BLaER1 treated with 17β-estradiol and CSF1 and Interleukin-3, amounts not matched to agents 10 nM and 100 nM (cell line): ENCODE measurements at regions not wholly inside any gene's neighbourhood (a gene's known extent, or its start where the extent isn't known, plus 50 kb on each side); places are given as distances from the start of the nearest gene placed in this dataset.
"Not testable (repeated sequence)": the region's sequence is repeated elsewhere in the genome, so short reads cannot be mapped to it uniquely, and the experiment has no call there.

Experiments
- H3K27ac ChIP-seq, 11 experiments: shearing (Covaris generic); formaldehyde crosslinking; 2 replicates each; pipeline ENCODE4 v1.8.1; 2022
- H3K27me3 ChIP-seq, 11 experiments: shearing (Covaris generic); formaldehyde crosslinking; 2 replicates each; pipeline ENCODE4 v1.8.1; 2022
- H3K36me3 ChIP-seq, 11 experiments: shearing (Covaris generic); formaldehyde crosslinking; 2 replicates each; pipeline ENCODE4 v1.8.1; 2022
- H3K4me1 ChIP-seq, 10 experiments: shearing (Covaris generic); formaldehyde crosslinking; 2 replicates each; pipeline ENCODE4 v1.8.1; 2022
- H3K4me2 ChIP-seq, 11 experiments: shearing (Covaris generic); formaldehyde crosslinking; 2 replicates each; pipeline ENCODE4 v1.8.1; 2022
- H3K4me3 ChIP-seq, 10 experiments: shearing (Covaris generic); formaldehyde crosslinking; 2 replicates each; pipeline ENCODE4 v1.8.1; 2022
- H3K9ac ChIP-seq, 11 experiments: shearing (Covaris generic); formaldehyde crosslinking; 2 replicates each; pipeline ENCODE4 v1.8.1; 2022
- H3K9me3 ChIP-seq, 11 experiments: shearing (Covaris generic); formaldehyde crosslinking; replicated peaks in 1 of 11; 2 replicates each; pipeline ENCODE4 v1.8.1; 2022
- H4K20me1 ChIP-seq, 11 experiments: shearing (Covaris generic); formaldehyde crosslinking; 2 replicates each; pipeline ENCODE4 v1.8.1; 2022
- Cebpa-rat ChIP-seq, 11 experiments: shearing (Covaris generic); IDR thresholded peaks; 2 replicates each; pipeline ENCODE4 v1.8.1; 2022

DNA sequence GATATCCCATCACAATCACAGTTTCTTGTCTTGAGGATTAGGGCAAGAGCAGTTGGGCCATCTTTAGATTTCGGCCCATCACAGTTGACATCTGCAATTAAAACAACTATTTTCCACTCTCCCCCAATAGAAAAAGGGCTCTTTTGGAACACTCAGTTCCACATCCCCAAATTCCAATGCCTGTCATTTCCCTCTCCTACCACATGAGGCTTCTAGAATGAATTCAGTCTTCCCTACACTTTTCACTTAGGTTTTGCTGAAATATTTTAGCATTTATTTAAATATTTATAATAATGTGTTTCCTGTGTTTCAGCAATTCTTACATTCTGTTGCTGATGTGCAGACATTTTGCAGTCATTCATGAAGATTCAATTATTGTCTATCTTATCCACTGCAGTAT, 118.4 kb downstream of the COX18 start:
- Histone ChIP-seq H3K9me3 (peaks cover 2 to 8% (median 5%) of the 10 kb centered on the region in 11 experiments), H3K27me3 (no peaks in the 10 kb centered on the region), H3K4me2 (no peak overlapping the region), H3K4me1 (peaks cover 0 to 24% (median 0%) of the 10 kb centered on the region in 10 experiments; a peak in 6 of 20 replicates), H4K20me1 (no peaks in the 10 kb centered on the region), H3K36me3 (no peaks in the 10 kb centered on the region; a peak in 1 of 22 replicates), H3K9ac (no peak overlapping the region), H3K4me3 (no peak overlapping the region), H3K27ac (no peak overlapping the region)
- TF ChIP-seq Cebpa-rat (IDR thresholded peaks at IDR 0.05), result no peak

DNA sequence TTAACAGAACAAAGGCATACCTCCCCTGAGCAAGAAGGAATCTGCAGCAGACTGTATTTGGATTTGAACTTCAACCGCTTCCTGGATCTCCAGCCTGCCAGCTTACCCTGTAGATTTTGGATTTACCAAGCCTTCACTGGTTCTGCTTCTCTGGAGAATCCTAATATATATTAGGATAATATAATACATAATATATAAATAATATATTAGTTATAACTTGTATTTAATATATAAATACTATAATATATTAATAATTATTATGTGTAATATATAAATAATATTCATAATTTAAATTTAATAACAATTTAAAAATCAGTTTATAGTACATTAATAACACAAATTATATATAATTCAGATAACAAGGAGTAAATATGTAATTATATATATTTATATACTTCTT, 121.4 kb downstream of the COX18 start:
- no peak for TF ChIP-seq Cebpa-rat (IDR thresholded peaks at IDR 0.05)
- no peaks in the 10 kb centered on the region for H3K4me1 ChIP-seq
- H3K27me3 ChIP-seq, result no peaks in the 10 kb centered on the region

DNA sequence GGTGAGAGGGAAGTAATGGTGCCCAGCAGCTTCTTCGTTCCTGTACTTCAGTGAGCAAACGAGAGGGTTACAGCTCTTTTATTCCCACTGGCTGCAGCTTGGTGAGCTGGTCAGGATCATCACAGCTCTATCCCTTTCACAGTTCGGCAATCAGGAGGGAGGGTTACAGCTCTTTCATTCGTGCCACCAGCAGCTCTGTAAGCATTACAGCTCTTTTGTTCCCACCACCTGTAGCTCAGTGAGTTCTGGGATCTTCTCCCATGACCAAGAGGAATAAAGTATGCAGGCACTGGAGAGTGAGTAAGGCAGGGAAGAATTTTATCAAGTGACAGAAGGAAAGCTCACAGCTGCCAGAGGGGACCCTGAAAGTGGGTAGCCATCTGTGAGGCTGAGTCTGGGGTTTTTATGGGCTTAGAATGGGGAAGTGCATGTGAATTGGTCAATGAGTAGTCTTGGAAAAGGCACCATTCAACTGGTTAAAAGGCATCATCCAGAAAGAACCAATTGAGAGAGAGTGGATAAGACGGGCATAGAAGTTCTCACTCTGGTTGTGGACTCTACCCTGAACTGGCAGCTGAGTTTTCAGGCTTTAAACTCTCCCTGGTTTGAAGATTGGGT, 123.7 kb downstream of the COX18 start:
- no peaks in the 10 kb centered on the region; a peak in 1 of 22 replicates for H3K36me3 ChIP-seq
- no peak overlapping the region for H3K4me3 ChIP-seq
- H3K27me3 ChIP-seq, result no peaks in the 10 kb centered on the region
- H3K9ac ChIP-seq, result no peak overlapping the region
- no peak overlapping the region for H3K4me2 ChIP-seq
- no peaks in the 10 kb centered on the region for H4K20me1 ChIP-seq
- TF ChIP-seq Cebpa-rat (IDR thresholded peaks at IDR 0.05), result no peak
- peaks cover 11 to 20% (median 17%) of the 10 kb centered on the region in 11 experiments for H3K9me3 ChIP-seq
- H3K4me1 ChIP-seq, result no peaks in the 10 kb centered on the region
- no peak overlapping the region for H3K27ac ChIP-seq

More for the DNA sequence above, 121.4 kb downstream of the COX18 start:
- Histone ChIP-seq H3K9ac (no peak overlapping the region), H4K20me1 (no peaks in the 10 kb centered on the region), H3K4me3 (no peak overlapping the region), H3K9me3 (peaks cover 11 to 20% (median 17%) of the 10 kb centered on the region in 11 experiments), H3K27ac (no peak overlapping the region), H3K4me2 (no peak overlapping the region), H3K36me3 (no peaks in the 10 kb centered on the region; a peak in 1 of 22 replicates)

DNA sequence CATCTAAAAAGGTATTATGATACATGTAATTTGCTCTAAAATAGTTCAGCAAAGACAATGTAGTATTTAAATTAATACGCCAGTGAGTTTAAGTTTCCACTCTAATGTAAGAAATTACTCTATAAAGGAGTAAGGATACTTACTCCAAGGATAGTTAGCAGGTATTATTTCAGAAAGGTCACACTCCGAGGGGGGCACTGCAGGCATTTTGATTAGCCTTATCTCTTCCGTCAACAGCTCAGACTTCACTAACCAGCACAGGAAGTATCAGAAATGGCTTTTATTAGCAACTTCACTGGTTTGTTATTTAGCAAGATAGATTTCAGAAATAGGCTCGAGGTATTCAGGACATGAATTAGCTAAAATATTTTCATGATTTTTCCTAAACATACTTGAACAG, 127.0 kb downstream of the COX18 start:
- H3K27me3 ChIP-seq, result no peaks in the 10 kb centered on the region
- TF ChIP-seq Cebpa-rat (IDR thresholded peaks at IDR 0.05), result no peak
- H3K9ac ChIP-seq, result no peak overlapping the region
- no peak overlapping the region for H3K4me3 ChIP-seq
- no peak overlapping the region for H3K27ac ChIP-seq
- no peaks in the 10 kb centered on the region for H3K4me1 ChIP-seq
- H3K36me3 ChIP-seq, result no peaks in the 10 kb centered on the region; a peak in 1 of 22 replicates
- H3K9me3 ChIP-seq, result peaks cover 11 to 20% (median 17%) of the 10 kb centered on the region in 11 experiments
- no peaks in the 10 kb centered on the region for H4K20me1 ChIP-seq
- no peak overlapping the region for H3K4me2 ChIP-seq

DNA sequence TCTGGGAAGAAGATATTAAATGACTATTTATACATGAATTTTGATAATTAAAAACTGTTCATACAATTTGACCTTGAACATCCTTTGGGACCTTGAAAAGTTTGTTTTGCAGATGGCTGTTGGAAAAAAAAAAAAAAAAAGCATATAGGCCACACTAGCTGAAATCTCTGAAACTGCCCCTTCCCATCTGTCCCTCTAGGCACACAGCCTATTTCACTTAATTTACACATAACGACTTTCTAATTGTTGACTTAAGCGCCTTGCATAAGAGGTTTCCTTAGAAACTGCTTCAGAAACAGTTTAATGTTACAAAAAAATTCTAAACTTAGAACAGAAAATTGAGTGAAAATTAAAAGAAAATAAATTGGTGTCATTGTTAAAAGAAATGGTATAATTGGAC, 131.0 kb downstream of the COX18 start:
- TF ChIP-seq Cebpa-rat (IDR thresholded peaks at IDR 0.05), result no peak
- Histone ChIP-seq H3K9me3 (no peaks in the 10 kb centered on the region), H3K4me1 (no peaks in the 10 kb centered on the region), H4K20me1 (no peaks in the 10 kb centered on the region), H3K4me3 (no peak overlapping the region), H3K9ac (no peak overlapping the region), H3K27me3 (no peaks in the 10 kb centered on the region), H3K27ac (no peak overlapping the region), H3K4me2 (no peak overlapping the region), H3K36me3 (no peaks in the 10 kb centered on the region)

DNA sequence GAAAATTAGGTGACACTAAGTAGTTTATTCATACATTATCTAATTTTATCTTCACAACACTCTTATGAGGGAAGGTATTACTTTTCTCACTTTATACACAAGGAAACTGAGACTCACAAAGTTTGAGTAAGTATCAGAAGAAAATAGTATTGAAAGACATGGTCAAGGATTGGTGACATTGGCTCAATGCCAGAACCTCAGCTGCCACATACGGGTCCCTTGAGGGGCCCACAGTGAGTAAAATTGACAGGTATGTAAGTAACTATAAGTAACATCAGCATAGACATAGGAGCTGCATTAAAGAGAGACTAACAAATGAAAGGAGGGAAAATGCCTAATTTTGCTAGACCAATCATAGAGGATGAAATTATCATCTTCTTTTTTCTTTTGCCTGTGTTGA, 134.1 kb downstream of the COX18 start:
- Histone ChIP-seq H3K27me3 (no peaks in the 10 kb centered on the region), H3K36me3 (no peaks in the 10 kb centered on the region), H3K9me3 (no peaks in the 10 kb centered on the region), H3K4me1 (no peaks in the 10 kb centered on the region), H3K27ac (no peak overlapping the region), H3K9ac (no peak overlapping the region), H3K4me2 (no peak overlapping the region), H4K20me1 (no peaks in the 10 kb centered on the region), H3K4me3 (no peak overlapping the region)
- no peak for TF ChIP-seq Cebpa-rat (IDR thresholded peaks at IDR 0.05)

DNA sequence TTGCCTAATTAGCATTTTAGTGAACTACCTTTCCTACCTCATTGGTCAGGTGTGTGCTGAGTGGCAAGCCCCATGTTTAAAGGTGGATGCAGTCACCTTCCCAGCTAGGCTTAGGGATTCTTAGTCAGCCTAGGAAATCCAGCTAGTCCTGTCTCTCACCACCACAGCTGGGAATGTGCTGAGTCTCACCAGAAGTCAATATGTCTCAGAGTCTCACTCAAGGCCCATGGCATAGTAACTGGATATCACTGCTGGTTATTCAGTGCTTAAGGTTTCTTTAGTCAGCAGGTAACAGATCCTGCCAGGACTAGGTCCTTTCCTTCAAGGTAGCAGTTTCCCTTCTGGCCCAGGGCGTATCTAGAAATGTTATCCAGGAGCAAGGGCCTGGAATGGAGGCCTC, 136.5 kb downstream of the COX18 start:
- Histone ChIP-seq H3K4me2 (no peak overlapping the region), H3K36me3 (no peaks in the 10 kb centered on the region), H4K20me1 (no peaks in the 10 kb centered on the region), H3K27ac (no peak overlapping the region), H3K27me3 (no peaks in the 10 kb centered on the region), H3K9ac (no peak overlapping the region), H3K9me3 (no peaks in the 10 kb centered on the region), H3K4me1 (no peaks in the 10 kb centered on the region), H3K4me3 (no peak overlapping the region)
- TF ChIP-seq Cebpa-rat (IDR thresholded peaks at IDR 0.05), result no peak

DNA sequence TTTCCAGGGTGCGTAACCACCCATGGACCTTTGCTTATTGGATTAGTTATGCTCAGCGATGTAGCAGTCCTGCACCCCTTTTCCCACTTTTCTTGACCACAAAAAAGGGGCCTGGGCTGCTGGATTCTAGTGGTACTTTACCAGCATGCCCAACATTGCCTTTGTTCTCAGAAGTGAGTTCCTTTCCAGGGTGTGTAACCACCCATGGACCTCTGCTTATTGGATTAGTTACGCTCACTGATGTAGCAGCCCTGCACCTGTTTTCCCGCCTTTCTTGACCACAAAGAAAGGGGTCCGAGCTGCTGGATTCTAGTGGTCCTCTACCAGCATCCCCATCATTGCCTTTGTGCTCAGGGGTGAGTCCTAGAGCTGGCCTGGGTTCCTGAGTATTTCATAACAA, 138.2 kb downstream of the COX18 start:
- TF ChIP-seq Cebpa-rat (IDR thresholded peaks at IDR 0.05), result no peak
- H3K36me3 ChIP-seq, result no peaks in the 10 kb centered on the region
- no peak overlapping the region for H3K4me3 ChIP-seq
- H3K27ac ChIP-seq, result no peak overlapping the region
- H3K4me1 ChIP-seq, result no peaks in the 10 kb centered on the region
- H3K4me2 ChIP-seq, result no peak overlapping the region
- no peaks in the 10 kb centered on the region for H4K20me1 ChIP-seq
- 0 out of 22 replicates have a peak, but pooled peaks cover 0 to 2% (median 0%) of the 10 kb centered on the region in 11 experiments for H3K9me3 ChIP-seq
- no peak overlapping the region for H3K9ac ChIP-seq
- no peaks in the 10 kb centered on the region for H3K27me3 ChIP-seq

DNA sequence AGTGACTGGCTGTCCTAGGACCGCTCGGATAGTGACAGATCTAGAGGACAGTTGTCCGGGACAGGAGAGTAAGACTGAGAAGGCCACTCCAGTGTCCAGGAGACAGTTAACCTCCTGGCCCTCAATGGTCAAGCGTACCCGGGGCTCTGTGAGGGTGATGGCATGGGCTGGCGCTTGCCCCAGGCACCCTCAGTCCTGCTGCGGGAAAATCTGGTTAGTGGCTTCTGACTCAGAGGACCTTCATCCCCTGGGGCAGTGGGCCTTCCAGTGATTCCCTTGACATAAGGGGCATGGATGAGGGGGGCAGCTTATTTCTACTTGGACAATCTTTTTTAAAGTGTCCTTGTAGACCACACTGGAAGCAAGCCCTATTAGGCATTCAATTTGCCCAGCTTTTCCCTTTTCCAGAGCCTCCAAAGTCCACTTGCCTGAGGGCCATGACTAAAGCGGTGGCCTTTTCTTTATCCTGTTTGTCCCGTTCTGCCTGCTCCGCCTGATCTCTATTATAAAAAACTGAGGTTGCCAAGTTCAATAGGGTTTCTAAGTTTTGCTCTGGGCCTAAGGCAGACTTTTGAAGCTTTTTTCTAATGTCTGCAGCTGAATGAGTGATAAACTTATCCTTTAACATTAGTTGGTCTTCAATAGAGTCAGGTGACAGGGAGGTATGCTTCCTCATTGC, 139.8 kb downstream of the COX18 start:
- H3K36me3 ChIP-seq, H3K9ac ChIP-seq, H4K20me1 ChIP-seq, H3K4me3 ChIP-seq, H3K27ac ChIP-seq, H3K27me3 ChIP-seq, H3K4me2 ChIP-seq, H3K4me1 ChIP-seq: not testable (repeated sequence)
- H3K9me3 ChIP-seq, result peaks cover 0 to 18% (median 6%) of the 10 kb centered on the region in 11 experiments; a peak in 8 of 22 replicates

DNA sequence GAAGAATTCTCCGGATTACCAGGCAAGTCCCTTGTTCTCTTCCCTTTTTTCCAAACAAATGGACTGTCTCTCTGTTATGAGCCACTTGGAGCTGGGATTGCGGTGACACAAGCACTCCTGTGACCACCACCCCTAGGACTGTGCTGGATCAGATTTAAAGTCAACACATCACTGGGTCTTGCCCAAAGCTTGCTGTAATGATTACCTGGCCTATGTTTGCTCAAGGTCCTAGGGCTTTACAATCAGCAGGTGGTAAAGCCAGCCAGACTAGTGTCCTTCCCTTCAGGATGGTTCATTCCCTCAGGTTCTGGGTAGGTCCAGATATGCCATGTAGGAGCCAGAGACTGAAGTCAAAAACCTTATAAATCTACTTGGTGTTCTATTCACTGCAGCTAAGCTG, 144.7 kb downstream of the COX18 start:
- no peak overlapping the region for H3K4me3 ChIP-seq
- TF ChIP-seq Cebpa-rat (IDR thresholded peaks at IDR 0.05), result no peak
- H3K36me3 ChIP-seq, result no peaks in the 10 kb centered on the region
- H4K20me1 ChIP-seq, result no peaks in the 10 kb centered on the region
- no peak overlapping the region for H3K9ac ChIP-seq
- H3K4me1 ChIP-seq, result no peaks in the 10 kb centered on the region
- H3K27me3 ChIP-seq, result no peaks in the 10 kb centered on the region
- H3K4me2 ChIP-seq, result no peak overlapping the region
- H3K9me3 ChIP-seq, result peaks cover 0 to 21% (median 7%) of the 10 kb centered on the region in 11 experiments; a peak in 9 of 22 replicates
- H3K27ac ChIP-seq, result no peak overlapping the region
